Activated CD4-positive, alpha-beta T cell treated with anti-CD3 and anti-CD28 coated beads for 36 hours (primary cell): ENCODE measurements at regions not wholly inside any gene's neighbourhood (a gene's known extent, or its start where the extent isn't known, plus 50 kb on each side); places are given as distances from the start of the nearest gene placed in this dataset.
A peak's percentile ranks its signal among the peaks of the same experiment; 100 is the strongest.

Source experiments
- ATAC-seq: fragments of 200-7000 bp; cut with Tn5 transposase; one replicate; pipeline ENCODE4 v1.10.0; 2021; ENCODE audit warnings: mild to moderate bottlenecking, moderate library complexity
- CTCF ChIA-PET: fragments of 350-600 bp; sonication (Branson Sonifier 250); formaldehyde crosslinking; loops from one replicate; lab custom pipeline; 2021; ENCODE audit warnings: antibody characterized with exemption; lab: Charles Lee
- POLR2A ChIA-PET: fragments of 350-600 bp; sonication (Branson Sonifier 250); formaldehyde crosslinking; loops from one replicate; lab custom pipeline; 2021; ENCODE audit warnings: antibody characterized with exemption, inconsistent platforms; lab: Charles Lee
- DNase-seq: peaks from one replicate; pipeline ENCODE4 v3.0.0-alpha.2; 2020
- H3K27ac Mint-ChIP-seq: one replicate; pipeline ENCODE4 v1.8.0; 2021; ENCODE audit warnings: mixed read lengths
- H3K27me3 Mint-ChIP-seq: one replicate; pipeline ENCODE4 v1.8.0; 2021; ENCODE audit warnings: mixed read lengths
- H3K36me3 Mint-ChIP-seq: one replicate; pipeline ENCODE4 v1.8.0; 2021; ENCODE audit warnings: low read depth, mixed read lengths
- H3K4me1 Mint-ChIP-seq: one replicate; pipeline ENCODE4 v1.8.0; 2021; ENCODE audit warnings: mixed read lengths
- H3K4me3 Mint-ChIP-seq: one replicate; pipeline ENCODE4 v1.8.0; 2021; ENCODE audit warnings: mild to moderate bottlenecking, moderate library complexity, mixed read lengths
- H3K9me3 Mint-ChIP-seq: one replicate; pipeline ENCODE4 v1.8.0; 2021; ENCODE audit warnings: low read depth, mixed read lengths
- intact Hi-C, 2 experiments: fragments of 100-400 bp; cut with DNase I in 1 of 2; cut with micrococcal nuclease in 1 of 2; formaldehyde crosslinking; loops; one replicate each; pipeline versions ENCODE4 v1.14.2 to v1.15.1; 2022 to 2024; cut with DNase I, micrococcal nuclease

DNA sequence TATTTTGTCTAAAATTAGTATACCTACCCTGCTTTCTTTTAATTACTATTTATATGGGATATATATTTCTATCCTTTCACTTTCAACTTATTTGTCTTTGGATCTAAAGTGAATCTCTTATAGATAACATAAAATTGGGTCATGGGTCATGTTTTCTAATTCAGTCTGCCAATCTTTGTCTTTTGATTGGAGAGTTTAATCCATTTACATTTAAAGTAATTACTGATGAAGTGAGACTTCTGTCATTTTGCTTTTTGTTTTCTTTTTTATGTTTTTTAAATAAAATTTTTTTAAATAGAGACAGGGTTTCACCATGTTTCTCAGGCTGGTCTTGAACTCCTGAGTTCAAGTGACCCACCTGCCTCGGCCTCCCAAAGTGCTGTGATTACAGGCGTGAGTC, 50.5 kb upstream of the PRDM1 start:
- POLR2A ChIA-PET: no interaction called here
- H3K4me1 Mint-ChIP-seq: peaks cover 11% of the 10 kb centered on the region
- ATAC-seq: no peak

DNA sequence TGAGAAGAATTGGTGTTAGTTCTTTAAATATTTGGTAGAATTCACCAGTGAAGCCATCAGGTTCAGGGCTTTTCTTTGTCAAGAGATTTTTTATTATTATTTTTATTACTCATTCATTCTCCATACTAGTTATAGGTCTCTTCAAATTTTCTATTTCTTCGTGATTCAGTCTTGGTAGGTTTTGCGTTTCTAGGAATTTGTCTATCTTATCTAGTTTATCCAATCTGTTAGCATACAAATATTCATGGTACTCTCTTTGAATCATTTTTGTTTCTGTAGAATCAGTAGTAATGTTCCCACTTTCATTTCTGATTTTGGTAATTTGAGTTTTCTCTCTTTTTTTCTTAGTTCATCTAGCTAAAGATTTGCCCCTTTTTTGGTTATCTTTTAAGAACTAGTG, 52.3 kb upstream of the PRDM1 start:
- Mint-ChIP-seq H3K36me3 (peaks cover 7% of the 10 kb centered on the region), H3K27me3 (peaks cover 1% of the 10 kb centered on the region), H3K27ac (no peak overlapping the region), H3K4me3 (no peak overlapping the region), H3K9me3 (peaks cover 15% of the 10 kb centered on the region), H3K4me1 (peaks cover 11% of the 10 kb centered on the region)
- DNase-seq: no peak
- peak; percentile 57 for ATAC-seq
- POLR2A ChIA-PET: no interaction called here
- intact Hi-C loops: no loop called here
- CTCF ChIA-PET: interaction anchor here (0.6 to 0.9 kb wide), 2 partner anchors 279 to 1129 kb away, joined by 3 read pairs; no protein-coding TSS in a partner anchor

More for the DNA sequence above, 50.5 kb upstream of the PRDM1 start:
- CTCF ChIA-PET: no interaction called here
- H3K36me3 Mint-ChIP-seq: peaks cover 7% of the 10 kb centered on the region
- no peak overlapping the region for H3K27ac Mint-ChIP-seq
- intact Hi-C loops: no loop called here
- no peaks in the 10 kb centered on the region for H3K27me3 Mint-ChIP-seq
- peaks cover 15% of the 10 kb centered on the region for H3K9me3 Mint-ChIP-seq
- no peak overlapping the region for H3K4me3 Mint-ChIP-seq
- no peak for DNase-seq

DNA sequence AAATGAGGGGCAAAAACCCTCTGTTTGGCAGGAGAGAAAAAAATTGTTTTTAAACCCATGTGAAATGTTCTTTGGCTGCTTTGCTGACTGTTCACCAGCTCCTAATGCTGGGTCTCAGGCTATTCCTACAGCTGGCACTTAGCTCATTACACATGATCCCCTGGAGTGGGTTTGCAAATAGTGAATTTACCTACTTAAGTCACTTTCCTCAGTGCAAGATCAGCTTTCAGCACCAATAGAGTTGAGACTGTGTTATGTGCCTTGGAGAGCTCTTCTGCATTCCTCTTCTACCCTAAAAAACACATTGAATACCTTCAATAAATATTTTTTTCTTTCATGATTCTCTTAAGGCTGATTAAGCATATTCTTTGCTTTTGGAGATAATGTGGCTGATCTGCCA, 58.4 kb upstream of the PRDM1 start:
- Mint-ChIP-seq H3K27ac (no peak overlapping the region), H3K4me3 (no peak overlapping the region), H3K27me3 (peaks cover 10% of the 10 kb centered on the region), H3K36me3 (no peaks in the 10 kb centered on the region), H3K4me1 (peaks cover 2% of the 10 kb centered on the region), H3K9me3 (no peaks in the 10 kb centered on the region)
- DNase-seq (no peak), ATAC-seq (no peak)
- intact Hi-C loops: no loop called here
- ChIA-PET POLR2A (no interaction called here), CTCF (no interaction called here)

DNA sequence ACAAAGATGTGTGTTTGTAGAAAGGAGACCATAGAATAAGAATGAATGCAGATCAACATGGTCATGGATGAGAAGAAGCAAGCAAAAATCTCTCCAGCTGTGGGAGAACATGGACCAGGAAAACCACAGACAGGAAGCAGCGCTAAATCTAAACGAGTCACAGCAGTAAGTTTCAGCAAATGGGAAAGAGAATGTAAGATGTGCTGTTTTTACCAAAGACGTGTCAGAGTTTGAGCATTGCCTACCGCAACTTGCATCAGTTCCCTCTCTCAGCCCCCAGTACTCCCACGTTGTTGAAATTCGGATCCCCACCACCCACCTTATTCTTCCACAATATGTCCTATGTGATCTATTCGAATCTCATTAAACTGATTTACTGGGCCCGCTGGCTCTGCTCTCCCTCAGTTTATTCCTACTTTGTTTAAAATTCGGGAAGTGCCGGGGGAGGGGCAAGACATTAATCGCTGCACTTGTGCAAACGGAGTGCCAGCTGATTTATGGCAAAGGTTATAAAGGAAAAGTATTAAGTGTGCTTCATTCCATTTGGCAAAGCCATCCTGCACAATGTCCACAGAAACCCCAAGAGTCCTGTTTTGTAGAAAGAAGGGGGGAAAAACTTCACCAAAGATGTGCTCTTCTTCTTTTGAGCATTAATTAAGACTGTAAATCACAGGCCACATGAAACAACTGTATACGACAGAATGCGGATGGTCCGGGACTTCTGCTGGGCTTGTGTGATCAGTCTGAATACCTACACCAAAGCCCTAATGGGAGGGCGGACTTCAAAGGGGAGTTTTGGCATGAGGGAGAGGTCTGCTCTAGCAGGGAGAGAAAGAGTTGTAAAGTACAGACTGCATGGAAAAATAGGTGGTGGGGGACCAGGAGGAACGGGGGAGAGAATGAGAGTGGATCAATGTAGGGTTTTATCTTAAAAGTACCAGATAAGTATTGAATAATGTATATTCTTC, 59.1 kb upstream of the PRDM1 start:
- intact Hi-C loops: no loop called here

DNA sequence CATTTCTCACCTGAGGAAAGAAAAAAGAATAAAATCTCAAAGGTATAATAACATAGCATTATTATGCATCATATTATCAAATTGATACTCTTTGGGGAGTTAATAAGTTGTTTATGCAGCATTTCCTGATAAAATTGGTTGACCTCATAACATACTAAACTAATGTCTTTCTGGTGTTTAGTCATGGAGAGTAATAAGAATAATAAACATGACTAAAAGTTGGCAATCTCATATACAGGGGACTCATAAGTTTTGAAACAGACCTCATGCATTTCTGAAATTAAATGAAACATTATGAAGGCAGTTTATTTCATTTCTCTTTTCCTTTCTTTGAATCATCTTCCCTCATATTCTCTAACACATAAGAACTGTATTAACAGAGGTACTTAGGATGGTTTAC, 60.5 kb upstream of the PRDM1 start:
- intact Hi-C loops: no loop called here
- no peak overlapping the region for H3K27ac Mint-ChIP-seq
- peak; percentile 19 for ATAC-seq

More for the DNA sequence above, 59.1 kb upstream of the PRDM1 start:
- no peak overlapping the region for H3K4me3 Mint-ChIP-seq
- peaks cover 2% of the 10 kb centered on the region for H3K4me1 Mint-ChIP-seq
- no peaks in the 10 kb centered on the region for H3K9me3 Mint-ChIP-seq
- H3K27me3 Mint-ChIP-seq: peaks cover 10% of the 10 kb centered on the region
- ATAC-seq (no peak), DNase-seq (no peak)
- H3K27ac Mint-ChIP-seq: no peak overlapping the region
- H3K36me3 Mint-ChIP-seq: no peaks in the 10 kb centered on the region
- ChIA-PET CTCF (no interaction called here), POLR2A (interaction anchor here (0.6 kb wide), 1 partner anchor 33 kb away, joined by 6 read pairs; no protein-coding TSS in a partner anchor)

DNA sequence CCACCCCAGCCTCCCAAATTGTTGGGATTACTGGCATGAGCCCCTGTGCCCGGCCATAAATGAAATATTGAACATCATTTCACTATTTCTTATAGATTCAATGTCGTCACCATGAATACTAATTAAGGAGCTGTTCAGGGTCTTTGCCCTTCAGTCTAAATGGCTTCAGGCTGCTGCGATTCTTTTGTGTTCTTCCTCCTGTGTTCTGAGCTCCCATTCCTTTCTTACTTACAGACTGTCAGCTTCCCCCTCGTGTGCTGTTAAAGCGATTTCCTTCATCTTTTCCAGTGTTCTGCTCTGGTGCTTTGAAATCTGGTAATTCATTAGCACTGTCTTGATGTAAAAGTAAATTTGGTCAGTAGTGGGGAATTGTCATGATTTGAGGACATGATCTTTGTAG, 63.3 kb upstream of the PRDM1 start:
- H3K27me3 Mint-ChIP-seq: peaks cover 8% of the 10 kb centered on the region
- H3K4me1 Mint-ChIP-seq: peaks cover 2% of the 10 kb centered on the region
- H3K4me3 Mint-ChIP-seq: no peak overlapping the region
- ChIA-PET CTCF (no interaction called here), POLR2A (interaction anchor here (0.6 kb wide), 1 partner anchor 32 kb away, joined by 3 read pairs; no protein-coding TSS in a partner anchor)
- ATAC-seq (no peak), DNase-seq (no peak)
- H3K36me3 Mint-ChIP-seq: no peaks in the 10 kb centered on the region
- intact Hi-C loops: no loop called here
- no peak overlapping the region for H3K27ac Mint-ChIP-seq
- no peaks in the 10 kb centered on the region for H3K9me3 Mint-ChIP-seq

More for the DNA sequence above, 60.5 kb upstream of the PRDM1 start:
- Mint-ChIP-seq H3K36me3 (no peaks in the 10 kb centered on the region), H3K9me3 (no peaks in the 10 kb centered on the region), H3K4me3 (no peak overlapping the region), H3K4me1 (peaks cover 2% of the 10 kb centered on the region), H3K27me3 (peaks cover 10% of the 10 kb centered on the region)
- ChIA-PET CTCF (no interaction called here), POLR2A (no interaction called here)
- DNase-seq: no peak

DNA sequence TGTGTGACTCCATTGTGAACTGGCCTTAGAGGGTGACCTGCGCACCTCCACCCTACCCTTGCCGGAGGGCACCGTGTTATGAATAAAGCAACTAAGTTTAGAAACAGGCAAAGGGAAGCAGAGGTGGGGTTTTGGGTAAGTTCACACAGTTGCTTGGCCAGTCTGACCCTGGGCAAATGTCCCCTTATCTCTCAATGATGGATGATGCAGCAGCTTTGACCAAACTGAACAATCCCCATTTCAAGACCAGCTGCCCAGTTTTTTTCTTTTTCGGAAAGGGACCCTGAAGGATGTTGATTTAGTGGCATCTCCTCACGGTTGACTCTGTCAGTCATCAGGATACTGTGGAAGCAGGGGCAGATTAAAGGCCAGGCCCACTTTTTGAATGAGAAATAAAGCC, 68.7 kb upstream of the PRDM1 start:
- no peak for ATAC-seq
- ChIA-PET CTCF (no interaction called here), POLR2A (no interaction called here)
- H3K4me3 Mint-ChIP-seq: no peak overlapping the region
- no peaks in the 10 kb centered on the region for H3K36me3 Mint-ChIP-seq
- no peaks in the 10 kb centered on the region for H3K9me3 Mint-ChIP-seq
- no peak overlapping the region for H3K27ac Mint-ChIP-seq
- no peaks in the 10 kb centered on the region for H3K4me1 Mint-ChIP-seq
- DNase-seq: no peak
- peaks cover 7% of the 10 kb centered on the region for H3K27me3 Mint-ChIP-seq
- intact Hi-C loops: no loop called here

DNA sequence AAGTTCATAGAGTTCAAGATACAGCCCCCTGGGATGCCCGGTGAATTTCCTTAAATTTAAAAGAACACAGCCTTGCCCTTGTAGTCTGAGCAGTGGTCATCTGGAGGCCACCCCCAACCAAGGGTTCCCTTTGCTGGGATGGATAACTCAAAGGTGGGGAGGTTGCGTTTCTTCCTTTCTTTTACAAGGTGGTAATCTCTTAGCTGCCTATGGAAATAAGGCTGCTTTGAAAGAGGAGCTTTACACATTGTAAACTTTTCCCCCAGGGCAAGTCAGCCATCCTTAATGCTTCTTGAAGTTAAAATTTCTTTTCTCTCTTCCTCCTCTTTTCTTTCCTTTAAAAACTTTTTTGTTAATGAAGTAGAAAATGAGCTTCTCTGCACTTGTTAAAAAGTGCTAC, 71.2 kb upstream of the PRDM1 start:
- ATAC-seq: no peak
- no peak overlapping the region for H3K4me3 Mint-ChIP-seq
- DNase-seq: no peak
- ChIA-PET CTCF (interaction anchor here (0.6 to 0.7 kb wide), 2 partner anchors 183 to 991 kb away, joined by 4 read pairs; no protein-coding TSS in a partner anchor), POLR2A (no interaction called here)
- H3K36me3 Mint-ChIP-seq: no peaks in the 10 kb centered on the region
- no peaks in the 10 kb centered on the region for H3K9me3 Mint-ChIP-seq
- no peaks in the 10 kb centered on the region for H3K4me1 Mint-ChIP-seq
- peaks cover 7% of the 10 kb centered on the region for H3K27me3 Mint-ChIP-seq
- intact Hi-C loops: no loop called here
- H3K27ac Mint-ChIP-seq: no peak overlapping the region

DNA sequence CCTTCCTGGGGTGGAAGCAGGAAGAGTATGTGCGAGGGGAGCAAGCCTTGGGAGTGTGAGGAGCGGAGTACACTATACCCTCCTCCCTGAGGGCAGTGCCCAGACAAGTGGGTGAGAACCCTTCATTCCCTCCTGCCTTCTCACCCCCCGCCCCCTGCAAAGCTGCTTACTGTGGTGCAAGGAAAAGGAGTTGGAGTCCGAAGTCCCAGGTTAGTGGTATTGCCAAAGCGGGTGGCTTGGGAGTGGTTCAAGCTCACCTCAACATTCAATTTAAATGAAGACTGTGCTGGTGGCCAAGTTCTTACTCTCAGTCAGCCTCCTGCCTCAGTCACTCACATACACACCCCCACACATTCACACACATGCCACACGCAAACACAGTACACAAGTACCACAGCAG, 74.7 kb upstream of the PRDM1 start:
- intact Hi-C loops: no loop called here
- ChIA-PET CTCF (interaction anchor here (1.2 kb wide), 1 partner anchor 8 kb away, joined by 3 read pairs; no protein-coding TSS in a partner anchor), POLR2A (no interaction called here)
- Mint-ChIP-seq H3K9me3 (no peaks in the 10 kb centered on the region), H3K4me1 (no peaks in the 10 kb centered on the region), H3K4me3 (no peak overlapping the region), H3K27me3 (peaks cover 11% of the 10 kb centered on the region), H3K36me3 (no peaks in the 10 kb centered on the region), H3K27ac (no peak overlapping the region)
- DNase-seq: no peak
- no peak for ATAC-seq

DNA sequence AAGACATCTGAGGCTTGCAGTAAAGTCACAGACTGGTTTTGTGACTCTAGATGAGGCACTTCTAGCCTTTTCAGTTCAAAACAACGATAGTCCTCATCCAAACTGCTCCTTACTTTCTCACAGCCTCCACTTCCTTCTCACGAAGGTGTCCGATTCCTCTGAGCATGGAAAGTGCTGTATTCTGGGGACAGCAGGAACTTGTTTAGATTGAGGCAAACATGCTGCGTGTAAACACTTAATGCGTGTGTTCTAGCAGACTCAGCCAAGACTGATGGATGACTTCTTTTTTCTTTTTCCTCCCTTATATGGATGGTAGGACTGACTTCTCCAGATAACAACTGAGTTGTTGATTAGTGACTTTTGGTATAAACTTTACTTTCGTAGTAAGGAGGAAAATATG, 80.2 kb upstream of the PRDM1 start:
- H3K4me1 Mint-ChIP-seq: no peaks in the 10 kb centered on the region
- intact Hi-C loops: no loop called here
- DNase-seq (no peak), ATAC-seq (no peak)
- CTCF ChIA-PET: interaction anchor here (0.6 kb wide), 1 partner anchor 89 kb away, joined by 3 read pairs; no protein-coding TSS in a partner anchor
- H3K27me3 Mint-ChIP-seq: peaks cover 35% of the 10 kb centered on the region
- H3K4me3 Mint-ChIP-seq: no peak overlapping the region
- POLR2A ChIA-PET: no interaction called here
- H3K9me3 Mint-ChIP-seq: no peaks in the 10 kb centered on the region
- H3K36me3 Mint-ChIP-seq: no peaks in the 10 kb centered on the region
- no peak overlapping the region for H3K27ac Mint-ChIP-seq

DNA sequence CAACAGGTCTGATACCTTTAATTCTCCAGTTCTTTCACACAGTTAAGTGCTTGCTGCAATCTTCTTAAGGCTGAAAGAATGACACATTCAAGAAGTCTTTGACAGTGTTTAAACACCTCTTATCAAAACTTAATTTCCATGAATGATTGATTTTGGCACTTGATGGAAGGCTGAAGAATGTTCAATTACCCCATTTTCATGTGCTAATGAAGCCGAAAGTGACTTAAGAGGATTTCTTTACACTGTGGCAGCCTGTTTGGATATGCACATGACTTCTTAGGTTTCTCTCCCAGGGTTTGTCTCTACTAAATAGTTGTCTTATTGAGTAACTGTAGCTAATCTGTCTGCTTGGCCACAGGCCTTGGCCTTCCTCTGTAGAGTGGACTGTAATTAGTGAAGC, 81.1 kb upstream of the PRDM1 start:
- DNase-seq (no peak), ATAC-seq (no peak)
- Mint-ChIP-seq H3K36me3 (no peaks in the 10 kb centered on the region), H3K9me3 (no peaks in the 10 kb centered on the region), H3K4me1 (no peaks in the 10 kb centered on the region), H3K27ac (no peak overlapping the region), H3K4me3 (no peak overlapping the region), H3K27me3 (peaks cover 37% of the 10 kb centered on the region)
- ChIA-PET POLR2A (no interaction called here), CTCF (no interaction called here)
- intact Hi-C loops: no loop called here
